RWPE1 (cell line): ENCODE measurements at regions not wholly inside any gene's neighbourhood (a gene's known extent, or its start where the extent isn't known, plus 50 kb on each side); places are given as distances from the start of the nearest gene placed in this dataset.

ENCODE experiments used
- CTCF ChIA-PET: fragments of 350-600 bp; sonication (Branson Sonifier 250); formaldehyde crosslinking; extraction: SDS; loops from one replicate; lab custom pipeline; 2021; lab: Yijun Ruan, JAX
- POLR2A ChIA-PET: fragments of 400-600 bp; formaldehyde crosslinking; extraction: SDS; loops from one replicate; lab custom pipeline; 2020; ENCODE audit warnings: antibody characterized with exemption; ENCODE audit not compliant: low non-redundant PET; lab: Yijun Ruan, JAX
- DNase-seq: peaks from one replicate; pipeline ENCODE4 v3.0.0; 2012; ENCODE audit warnings: low spot score
- H3K27ac ChIP-seq: fragments of 450-650 bp; 2 replicates; pipeline ENCODE4 v1.5.1; 2017
- CTCF ChIP-seq: fragments of 450-650 bp; conservative IDR thresholded peaks from 2 replicates; pipeline ENCODE4 v1.5.1; 2017; ENCODE audit warnings: low read depth, mild to moderate bottlenecking

GRCh38 chr3:159187706-159188105 lies 385.9 kb downstream of the MFSD1 start:
- DNase-seq, result no peak
- ChIA-PET POLR2A (no interaction called here), CTCF (no interaction called here)
- TF ChIP-seq CTCF, result no peak
- H3K27ac ChIP-seq, result no peak overlapping the region

- peak; percentile 28 for DNase-seq
- POLR2A ChIA-PET, result no interaction called here
These were observed 388.3 kb downstream of the MFSD1 start for GRCh38 chr3:159189994-159190669.

GRCh38 chr3:159191447-159191846 lies 389.6 kb downstream of the MFSD1 start:
- no peak for TF ChIP-seq CTCF
- ChIA-PET CTCF (interaction anchor here (0.6 kb wide), 1 partner anchor 876 kb away, joined by 3 read pairs; no protein-coding TSS in a partner anchor), POLR2A (no interaction called here)
- peak; percentile 13 for DNase-seq
- no peak overlapping the region for H3K27ac ChIP-seq

More at GRCh38 chr3:159189994-159190669, 388.3 kb downstream of the MFSD1 start:
- CTCF ChIA-PET, result interaction anchor here (0.6 kb wide), 1 partner anchor 306 kb away, joined by 8 read pairs; no protein-coding TSS in a partner anchor
- no peak overlapping the region for H3K27ac ChIP-seq
- no peak for TF ChIP-seq CTCF

GRCh38 chr3:159196359-159196758 lies 394.5 kb downstream of the MFSD1 start:
- no peak for DNase-seq
- ChIA-PET POLR2A (no interaction called here), CTCF (no interaction called here)
- no peak overlapping the region for H3K27ac ChIP-seq
- no peak for TF ChIP-seq CTCF

GRCh38 chr3:159200176-159200575 lies 398.3 kb downstream of the MFSD1 start:
- no peak for DNase-seq
- CTCF ChIA-PET, result interaction anchor here (1.1 kb wide), 1 partner anchor 53 kb away, joined by 3 read pairs; no protein-coding TSS in a partner anchor
- no peak overlapping the region for H3K27ac ChIP-seq
- no peak for TF ChIP-seq CTCF
- POLR2A ChIA-PET, result no interaction called here

- H3K27ac ChIP-seq, result no peak overlapping the region
- CTCF ChIA-PET, result interaction anchor here (0.6 kb wide), 1 partner anchor 11 kb away, joined by 3 read pairs; no protein-coding TSS in a partner anchor
- POLR2A ChIA-PET, result no interaction called here
- no peak for TF ChIP-seq CTCF
- DNase-seq, result no peak
These were observed 406.2 kb downstream of the MFSD1 start for GRCh38 chr3:159208050-159208449.
